HG03064 (cell line): ENCODE measurements at regions not wholly inside any gene's neighbourhood (a gene's known extent, or its start where the extent isn't known, plus 50 kb on each side); places are given as distances from the start of the nearest gene placed in this dataset.
"Not testable (repeated sequence)": the region's sequence is repeated elsewhere in the genome, so short reads cannot be mapped to it uniquely, and the experiment has no call there.

ENCODE experiments used
- ATAC-seq: cut with Tn5 transposase; IDR thresholded peaks from one replicate; pipeline ENCODE4 v1.9.1; 2021; ENCODE audit warnings: low read depth; ENCODE audit not compliant: unreplicated experiment

GRCh38 chr12:28770322-28770721, 378.8 kb upstream of the FAR2 start:
- ATAC-seq, result no peak

GRCh38 chr12:28771968-28772367, 377.1 kb upstream of the FAR2 start:
- ATAC-seq, result no peak

DNA sequence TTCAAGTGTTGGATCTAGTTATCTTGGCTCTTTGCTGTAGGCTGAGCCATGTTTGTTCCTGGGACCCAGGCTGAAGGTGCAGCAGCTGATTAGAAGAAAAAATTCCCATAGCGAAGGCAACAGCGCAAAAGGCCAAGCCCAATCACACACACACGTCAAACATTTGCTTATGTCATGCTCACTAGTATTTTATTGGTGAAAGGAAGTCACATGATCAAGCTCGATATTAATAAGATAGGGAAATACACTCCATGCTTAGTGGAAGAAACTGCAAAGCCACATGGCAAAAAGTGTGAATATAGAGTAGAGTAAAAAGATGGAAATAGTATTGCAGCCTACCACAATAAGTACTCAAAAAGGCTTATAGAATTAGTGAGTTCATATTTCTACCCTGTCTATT, 373.5 kb upstream of the FAR2 start:
- no peak for ATAC-seq

DNA sequence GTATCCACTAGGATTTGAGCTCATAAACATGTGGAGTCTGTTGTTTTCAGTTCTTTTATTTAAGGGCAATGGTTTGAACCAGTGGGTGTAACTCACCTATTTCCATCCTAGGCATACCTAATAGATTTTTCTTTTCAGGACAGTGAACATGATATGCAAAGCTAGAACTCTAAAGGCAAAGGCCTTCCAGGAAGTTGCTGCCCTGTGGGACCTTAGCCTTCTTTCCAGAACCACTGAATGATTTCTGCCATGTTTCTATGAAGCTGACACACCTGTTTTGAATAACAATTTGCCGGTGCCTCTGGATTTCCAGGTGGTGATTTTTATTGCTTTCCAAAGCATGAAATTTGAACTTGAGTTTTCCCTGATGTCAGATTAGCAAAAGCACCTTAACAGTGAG, 372.9 kb upstream of the FAR2 start:
- ATAC-seq, result no peak

GRCh38 chr12:28776913-28777422, 372.1 kb upstream of the FAR2 start:
- no peak for ATAC-seq

GRCh38 chr12:28777603-28778365, 371.3 kb upstream of the FAR2 start:
- ATAC-seq, result no peak

GRCh38 chr12:28780096-28780495, 369.0 kb upstream of the FAR2 start:
- no peak for ATAC-seq

GRCh38 chr12:28780960-28781359, 368.1 kb upstream of the FAR2 start:
- no peak for ATAC-seq

DNA sequence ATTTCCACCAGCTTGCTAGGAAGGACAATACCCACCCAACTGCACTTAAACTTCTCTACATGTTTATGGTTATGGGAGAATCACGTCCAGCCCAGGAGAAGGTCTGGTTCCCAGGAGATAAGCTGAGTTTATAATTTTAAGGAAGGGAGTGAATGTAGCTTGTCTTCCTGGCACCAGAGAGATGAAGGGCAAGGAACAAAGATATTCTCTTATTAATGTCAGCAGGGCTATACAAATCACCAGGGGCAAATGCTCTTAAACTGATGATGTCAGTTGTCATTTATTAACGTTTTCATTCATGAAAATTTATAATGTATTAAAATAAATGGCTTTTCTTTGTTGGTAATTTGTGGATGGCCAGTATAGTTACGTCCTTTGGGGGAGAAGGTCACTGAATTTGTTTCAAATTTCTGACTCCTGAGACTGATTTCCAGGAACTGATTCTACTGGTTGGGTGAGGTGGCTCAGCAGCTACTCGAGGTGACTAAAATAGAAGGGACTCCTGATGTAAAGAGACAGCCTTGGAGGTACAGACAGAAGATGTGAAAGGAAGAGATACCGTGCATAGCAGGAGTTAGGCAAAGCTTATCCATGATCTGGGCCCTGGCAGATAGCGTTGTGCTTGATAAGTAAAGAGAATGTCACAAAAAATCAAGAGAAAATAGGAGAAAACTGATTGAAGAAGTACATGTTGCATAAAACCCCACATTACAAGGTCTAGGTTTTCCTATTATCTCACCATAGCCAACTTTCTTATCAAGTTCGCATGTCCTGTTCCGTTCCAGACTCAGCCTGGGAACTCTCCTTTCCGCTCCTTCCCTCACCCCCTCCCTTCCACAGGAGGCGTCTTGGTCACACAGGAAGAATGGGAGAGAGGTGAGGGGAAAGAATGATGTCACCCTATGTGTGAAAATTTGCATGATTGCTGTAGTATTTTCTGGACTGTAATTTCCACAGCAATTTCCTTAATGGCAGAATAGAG, 367.1 kb upstream of the FAR2 start:
- no peak for ATAC-seq

GRCh38 chr12:28782812-28783211, 366.3 kb upstream of the FAR2 start:
- ATAC-seq, result no peak

DNA sequence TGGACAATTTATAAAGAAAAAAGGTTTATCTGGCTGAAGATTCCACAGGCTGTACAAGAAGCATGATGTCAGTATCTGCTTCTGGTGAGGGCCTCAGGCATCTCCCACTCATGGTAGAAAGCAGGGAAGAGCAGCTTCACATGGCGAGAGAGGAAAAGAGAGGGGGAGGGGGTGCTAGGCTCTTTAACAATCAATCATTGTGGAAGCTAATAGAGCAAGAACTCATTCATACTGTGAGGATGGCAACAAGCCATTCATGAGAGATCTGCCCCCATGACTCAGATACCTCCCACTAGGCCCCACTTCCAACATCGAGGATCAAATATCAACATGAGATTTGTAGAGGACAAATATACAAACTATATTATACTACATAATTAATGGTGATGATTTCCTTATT, 361.9 kb upstream of the FAR2 start:
- ATAC-seq, result no peak

DNA sequence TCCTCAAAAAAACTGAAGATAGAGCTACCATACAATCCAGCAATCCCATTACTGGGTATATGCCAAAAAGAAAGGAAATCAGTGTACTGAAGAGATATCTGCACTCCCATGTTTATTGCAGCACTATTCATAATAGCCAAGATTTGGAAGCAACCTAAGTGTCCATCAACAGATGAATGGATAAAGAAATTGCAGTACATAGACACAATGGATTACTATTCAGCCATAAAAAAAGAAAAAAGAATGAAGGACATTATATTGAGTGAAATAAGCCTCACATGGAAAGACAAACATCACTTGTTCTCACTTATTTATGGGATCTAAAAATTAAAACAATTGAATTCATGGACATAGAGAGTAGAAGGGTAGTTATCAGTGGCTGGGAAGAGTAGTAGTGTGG, 360.8 kb upstream of the FAR2 start:
- ATAC-seq, result not testable (repeated sequence)

GRCh38 chr12:28793581-28794151, 355.4 kb upstream of the FAR2 start:
- ATAC-seq, result no peak

GRCh38 chr12:28794211-28794610, 354.9 kb upstream of the FAR2 start:
- no peak for ATAC-seq

DNA sequence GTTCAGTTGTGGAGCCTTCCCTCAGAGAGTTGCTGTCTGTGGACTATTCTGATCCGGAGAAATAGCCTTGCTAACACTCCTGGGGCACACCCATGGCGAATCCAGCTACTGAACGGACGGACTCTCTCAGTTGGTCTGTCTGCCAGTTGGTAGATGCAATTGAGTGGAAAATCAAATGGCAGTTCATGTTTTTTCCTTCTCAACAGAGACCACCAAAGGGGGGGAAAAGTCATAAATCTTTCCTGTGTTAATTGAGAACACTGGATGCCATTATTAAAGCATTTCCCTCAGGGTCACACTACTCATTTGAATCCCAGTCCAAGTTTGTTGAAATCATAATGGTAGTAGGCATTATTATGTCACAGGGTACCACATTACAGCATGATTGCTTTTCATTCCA, 354.3 kb upstream of the FAR2 start:
- ATAC-seq, result no peak

DNA sequence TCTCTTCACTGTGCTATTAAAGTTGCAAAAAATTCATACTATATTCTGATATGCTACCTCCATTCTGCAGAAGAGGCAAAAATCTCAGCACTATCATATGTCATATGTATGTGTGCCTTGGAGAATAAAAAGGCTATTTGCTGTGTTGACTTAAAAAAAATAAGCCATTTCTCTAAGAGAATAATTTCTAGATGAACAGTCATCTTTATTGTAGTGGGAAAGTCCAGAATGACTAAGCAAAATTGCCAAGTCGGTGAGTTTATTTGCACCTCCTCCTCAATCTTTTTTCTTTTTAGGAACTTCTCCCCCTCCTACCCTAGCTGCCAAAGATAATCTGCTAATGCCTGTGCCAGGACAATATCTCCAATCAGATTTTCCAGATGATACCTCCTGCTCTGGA, 353.8 kb upstream of the FAR2 start:
- ATAC-seq, result no peak

DNA sequence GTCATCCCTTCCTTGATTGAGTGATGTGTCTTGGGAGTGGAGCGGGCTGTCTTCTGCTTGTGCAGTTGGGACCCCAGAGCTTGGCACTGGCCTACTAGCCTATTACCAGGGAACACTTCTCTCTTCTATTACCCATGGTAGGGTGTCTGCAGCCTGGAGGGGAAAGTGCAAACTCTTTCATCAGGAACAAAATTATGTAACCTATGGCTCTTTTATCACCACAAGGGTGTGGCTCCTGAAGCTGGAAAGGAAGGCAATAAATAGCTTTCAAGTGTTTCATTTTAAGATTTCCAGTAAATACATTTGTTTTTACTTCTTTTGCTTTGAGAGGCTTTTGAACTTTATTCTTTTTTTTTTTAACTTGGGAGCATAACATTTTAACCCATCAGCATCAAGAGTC, 349.7 kb upstream of the FAR2 start:
- no peak for ATAC-seq

- no peak for ATAC-seq
Observed at GRCh38 chr12:28800129-28800528, 348.9 kb upstream of the FAR2 start.

DNA sequence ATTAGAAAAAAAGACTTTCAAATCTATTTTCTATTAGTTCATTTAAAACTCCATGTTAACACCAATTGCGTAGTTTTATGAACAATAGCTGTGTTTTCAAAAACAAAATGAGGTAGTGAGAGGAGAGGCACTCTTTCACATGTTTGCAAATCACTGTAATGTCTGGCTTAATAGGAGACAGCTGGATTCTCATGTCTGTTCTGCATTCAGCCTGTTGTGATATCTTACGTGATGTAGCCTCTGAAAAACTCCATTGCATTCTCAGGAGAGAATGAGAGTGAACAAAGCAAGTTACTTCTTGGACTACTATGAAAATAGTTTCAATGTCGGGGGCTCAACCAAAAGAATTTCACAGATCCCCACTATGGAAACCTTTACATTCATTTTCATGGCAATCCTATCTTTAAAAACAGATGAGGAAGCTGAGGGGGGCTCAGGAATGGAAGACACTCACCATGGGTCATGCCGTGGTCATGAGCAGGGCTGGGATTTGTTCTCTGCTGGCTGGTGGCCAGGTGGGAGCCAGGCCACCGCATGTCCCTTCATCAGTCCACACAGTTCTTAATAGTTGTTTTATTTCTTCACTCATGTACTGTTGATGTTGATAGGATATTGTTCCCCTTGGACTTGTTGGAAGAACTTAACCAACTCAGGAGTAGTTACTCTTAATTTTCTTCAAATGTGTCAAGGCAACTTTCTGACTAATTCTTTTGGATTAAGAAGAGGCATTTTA, 346.2 kb upstream of the FAR2 start:
- no peak for ATAC-seq

- ATAC-seq, result no peak
Observed at GRCh38 chr12:28807535-28807934, 341.5 kb upstream of the FAR2 start.
